ENCODE measurements at regions not wholly inside any gene's neighbourhood (a gene's known extent, or its start where the extent isn't known, plus 50 kb on each side); places are given as distances from the start of the nearest gene placed in this dataset.

DNA sequence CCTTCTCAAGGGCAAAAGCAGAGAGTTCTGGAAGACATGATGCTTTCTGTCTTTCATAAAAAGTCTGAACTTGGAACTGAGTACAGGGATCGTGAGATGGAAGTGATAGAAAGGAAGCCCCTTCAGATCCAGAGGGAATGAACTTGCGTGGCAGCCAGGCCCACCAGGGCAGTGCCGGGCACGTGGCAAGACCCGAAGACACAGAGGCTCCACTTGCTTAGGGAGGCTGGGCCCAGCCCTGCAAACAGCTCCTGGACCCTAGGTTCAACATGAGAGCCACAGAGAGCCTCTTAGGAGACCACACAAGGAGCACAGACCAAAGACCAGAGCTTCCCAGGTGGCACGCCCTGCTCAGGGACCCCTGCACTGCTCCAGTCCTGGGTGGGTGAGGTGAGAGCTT is 155.4 kb upstream of the SMIM21 start:
- DNase-seq (ENCODE audit: low spot score): no peak

DNA sequence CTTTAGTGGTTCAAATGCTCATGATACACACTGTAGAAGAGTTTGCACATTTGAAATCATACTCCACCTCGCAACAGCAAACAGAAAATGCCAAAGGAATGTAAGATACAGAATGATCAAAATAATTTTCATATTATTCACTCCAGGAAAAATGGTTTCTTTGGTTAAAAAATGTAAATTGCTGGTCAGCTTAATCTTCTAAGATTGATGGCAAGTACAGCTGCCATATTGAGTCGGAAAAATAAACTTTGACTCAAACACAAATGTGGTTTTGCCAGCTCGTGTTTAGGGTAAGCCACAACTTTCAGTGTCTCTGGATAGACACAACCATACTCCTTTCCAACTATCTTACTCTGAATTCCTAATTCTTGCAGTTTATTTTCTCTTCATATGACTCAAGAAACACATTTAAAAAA is 154.9 kb upstream of the SMIM21 start:
- DNase-seq (ENCODE audit: low spot score): no peak

DNA sequence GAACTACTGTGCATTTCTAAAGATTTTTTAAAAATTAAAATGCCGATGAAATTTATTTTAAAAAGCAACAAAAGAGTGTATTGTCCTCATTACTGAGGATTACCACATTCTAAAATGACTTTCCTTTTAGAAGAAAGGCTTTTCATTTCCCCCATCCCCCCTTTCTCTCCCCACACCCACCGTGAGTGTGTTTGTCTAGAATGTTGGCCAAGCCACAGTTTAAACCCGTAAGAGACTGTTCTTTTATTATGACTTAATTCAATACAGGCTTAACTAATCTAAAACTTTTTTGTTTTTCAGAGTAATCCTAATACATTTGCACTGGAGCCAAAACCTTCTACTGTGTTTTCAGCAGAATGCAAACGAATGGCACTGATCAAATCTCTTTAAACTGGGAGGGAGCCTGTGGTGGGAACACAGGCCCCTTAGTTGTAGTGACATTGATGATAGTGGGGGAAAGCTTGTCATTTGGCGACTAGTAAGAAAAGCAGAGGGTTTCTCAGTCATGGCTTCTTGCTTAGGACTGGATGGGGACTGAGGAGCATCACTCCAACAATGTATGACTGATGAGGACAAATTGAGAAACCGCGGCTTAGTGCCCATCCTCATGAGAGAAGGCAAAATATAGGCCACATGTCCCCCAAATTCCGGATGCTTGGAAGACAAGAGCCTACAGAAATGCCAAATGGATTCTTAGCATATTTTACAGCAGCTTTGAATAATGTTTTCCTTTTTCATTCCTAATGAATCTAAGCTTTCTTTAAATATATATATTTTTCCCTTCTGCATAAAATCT is 154.0 kb upstream of the SMIM21 start:
- DNase-seq (ENCODE audit: low spot score): no peak

DNA sequence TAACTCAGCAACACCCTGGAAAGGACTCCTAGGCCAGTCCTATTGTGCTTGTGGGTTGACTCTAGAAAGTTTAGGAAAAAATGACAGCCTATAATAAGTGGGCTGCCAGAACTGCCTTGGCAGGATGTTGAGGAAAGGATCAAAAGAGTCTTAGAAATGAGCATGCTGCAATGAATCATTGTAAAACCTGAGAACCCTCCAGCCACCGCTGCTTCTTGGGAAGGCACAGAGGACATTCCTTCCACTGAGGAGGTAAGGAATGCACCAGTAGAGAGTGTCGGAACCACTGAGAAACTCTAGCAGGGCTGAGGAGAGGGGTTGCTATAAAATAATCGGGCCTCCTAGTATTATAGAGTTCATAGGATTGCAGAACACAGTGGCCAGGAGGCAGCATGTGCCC is 146.7 kb upstream of the SMIM21 start:
- no peak for DNase-seq (ENCODE audit: low spot score)

DNA sequence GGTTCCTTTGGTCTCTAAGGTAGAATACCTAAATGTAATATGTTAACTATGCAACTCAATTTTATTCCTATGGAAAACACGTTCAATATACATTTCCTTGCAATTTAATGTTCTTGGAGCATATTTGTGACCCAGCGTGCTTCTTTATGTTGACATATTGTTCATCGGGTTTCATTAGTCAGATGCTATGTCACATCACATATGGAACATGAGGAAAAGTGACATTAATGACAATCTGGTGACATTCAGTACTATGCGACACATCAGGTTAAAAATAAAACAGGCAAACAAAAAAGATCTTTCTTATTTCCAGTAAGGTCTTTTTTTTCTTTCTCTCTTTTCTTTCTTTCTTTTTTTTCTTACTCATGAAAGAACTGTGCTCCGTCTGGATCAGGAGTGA is 135.6 kb upstream of the SMIM21 start:
- DNase-seq (ENCODE audit: low spot score): no peak

DNA sequence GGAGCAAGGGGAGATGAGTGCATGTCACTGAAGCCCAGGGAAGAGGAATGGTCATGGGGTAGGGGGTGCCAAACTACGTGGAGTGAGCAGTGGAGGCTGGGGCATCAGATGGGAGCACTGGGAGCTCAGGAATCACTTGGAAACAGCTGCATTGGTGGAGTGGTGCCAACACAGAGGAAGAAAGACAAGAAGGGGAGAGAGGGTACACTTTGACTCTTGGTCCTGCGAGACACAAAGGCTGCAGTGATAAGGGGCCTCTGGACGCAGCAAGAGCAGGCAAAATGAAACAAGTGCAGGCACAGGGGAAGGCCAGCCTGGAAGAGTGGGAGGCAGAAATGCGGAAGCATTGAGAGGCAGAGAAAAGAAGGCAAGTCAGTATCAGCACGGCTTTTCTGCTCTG is 134.7 kb upstream of the SMIM21 start:
- no peak for DNase-seq (ENCODE audit: low spot score)

DNA sequence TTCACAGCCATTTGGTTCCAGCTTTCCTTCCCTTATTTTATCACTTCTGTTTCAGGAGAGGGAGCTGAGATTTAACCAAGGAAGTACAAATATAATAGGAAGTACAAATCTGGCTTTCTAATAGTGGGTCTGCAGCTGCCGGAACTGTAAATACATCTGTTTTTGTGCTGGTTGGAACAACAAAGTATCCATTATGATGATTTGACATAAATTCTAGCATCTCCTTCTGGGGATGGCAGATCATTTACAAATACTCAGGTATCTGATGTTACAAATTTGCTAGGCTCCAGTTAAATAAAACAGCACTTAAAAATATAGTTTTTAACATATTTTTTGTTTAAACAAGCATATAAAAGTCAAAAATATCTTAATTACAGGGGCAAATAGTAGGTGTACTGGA is 131.3 kb upstream of the SMIM21 start:
- no peak for DNase-seq (ENCODE audit: low spot score)

DNA sequence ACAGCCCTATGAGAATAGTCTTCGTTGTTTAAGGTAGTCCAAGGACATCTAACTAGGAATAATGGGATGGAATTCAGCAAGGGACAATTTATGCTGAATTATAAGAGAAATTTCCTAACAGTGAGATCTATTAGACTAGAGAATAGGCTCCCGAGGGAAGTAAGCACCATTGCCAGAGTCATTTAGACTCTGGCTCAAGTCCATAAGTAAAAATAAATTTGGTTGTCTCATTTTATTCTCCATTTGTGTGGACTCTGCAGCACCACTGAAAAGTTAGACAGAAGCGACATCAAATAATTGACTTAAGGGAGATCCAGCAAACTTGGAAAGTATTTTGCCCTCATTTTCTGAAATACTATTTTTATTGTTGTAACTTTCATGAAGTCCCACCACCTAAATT is 129.3 kb upstream of the SMIM21 start:
- DNase-seq (ENCODE audit: low spot score): no peak

DNA sequence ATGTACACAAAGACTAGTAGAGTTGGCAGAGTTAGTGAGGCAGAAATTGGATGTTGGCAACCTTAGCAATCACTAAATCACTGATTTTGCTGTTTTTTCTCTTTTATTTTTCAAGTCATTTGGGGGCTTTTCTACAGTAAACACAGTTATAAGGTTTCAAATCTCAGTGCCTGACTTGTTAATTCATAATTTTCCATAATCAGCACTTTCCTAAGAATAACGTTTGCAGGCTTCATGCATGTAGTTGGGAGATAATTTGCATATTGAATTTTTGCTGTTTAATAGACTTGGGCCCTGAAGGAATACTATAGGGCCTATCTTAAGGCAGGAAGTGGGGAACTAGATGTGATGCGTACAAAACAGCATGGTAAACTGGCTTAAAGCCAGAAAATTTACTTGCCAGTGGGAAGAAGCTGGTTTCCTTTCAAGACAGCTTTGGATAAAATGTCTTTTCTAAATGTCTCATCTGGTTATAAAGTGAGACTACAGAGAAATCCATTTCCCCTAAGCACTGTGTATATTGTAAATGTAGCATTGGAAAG is 127.2 kb upstream of the SMIM21 start:
- no peak for DNase-seq (ENCODE audit: low spot score)

DNA sequence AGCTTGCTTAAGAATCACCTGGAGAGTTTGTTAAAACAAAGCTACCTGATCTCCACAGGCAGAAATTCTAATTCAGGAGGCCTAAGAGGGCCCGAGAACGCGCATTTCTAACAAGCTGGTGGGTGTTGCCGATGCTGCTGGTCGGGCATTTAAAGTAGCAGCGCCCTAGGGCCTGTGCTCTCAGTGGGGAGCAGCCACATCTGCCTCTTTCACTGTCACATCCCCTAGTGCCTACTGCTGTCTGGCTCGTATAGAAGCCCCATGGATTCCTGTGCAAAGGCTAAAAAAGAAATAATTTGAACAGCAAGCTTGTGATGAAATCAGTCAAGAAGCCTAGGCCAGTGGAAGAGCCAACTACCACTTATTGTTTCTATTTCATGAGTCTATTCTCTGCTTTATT is 126.7 kb upstream of the SMIM21 start:
- no peak for DNase-seq (ENCODE audit: low spot score)

DNA sequence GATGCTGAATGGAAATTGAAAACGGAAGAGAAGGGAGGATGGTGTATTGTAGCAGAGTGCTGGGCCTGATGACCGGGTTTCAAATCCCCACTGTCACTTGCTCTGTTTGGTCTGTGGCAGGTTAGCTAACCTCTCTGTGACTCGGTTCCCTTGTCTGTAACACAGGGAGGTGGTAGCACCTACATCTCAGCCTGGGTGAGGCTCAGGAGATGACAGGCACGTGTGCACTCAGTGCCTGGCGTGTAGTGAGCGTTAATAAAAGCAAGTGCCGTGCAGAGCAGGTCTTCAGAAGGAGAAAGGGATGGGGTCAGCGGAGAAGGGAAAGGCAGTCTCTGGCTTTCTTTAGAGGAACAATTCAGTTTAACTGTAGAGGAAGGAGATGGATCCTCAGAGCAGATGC is 125.5 kb upstream of the SMIM21 start:
- DNase-seq (ENCODE audit: low spot score): no peak

DNA sequence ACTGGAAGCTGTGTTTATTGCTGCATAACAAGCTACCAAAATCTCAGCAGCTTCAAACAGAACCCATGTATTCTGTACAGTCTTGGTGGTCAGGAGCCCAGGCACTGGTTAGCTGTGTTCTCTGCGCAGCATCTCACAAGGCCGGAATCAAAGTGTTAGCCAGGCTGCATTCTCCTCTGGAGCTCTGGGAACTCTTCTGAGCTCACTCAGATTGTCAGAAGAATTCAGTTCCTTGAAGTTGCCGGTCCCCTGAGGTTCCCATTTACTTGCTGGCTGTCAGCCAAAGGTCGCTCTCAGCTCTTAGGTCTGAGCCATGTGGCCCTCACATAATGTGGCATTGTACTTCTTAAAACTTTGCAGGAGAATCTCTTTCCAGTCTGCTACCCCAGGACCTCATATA is 123.6 kb upstream of the SMIM21 start:
- no peak for DNase-seq (ENCODE audit: low spot score)

DNA sequence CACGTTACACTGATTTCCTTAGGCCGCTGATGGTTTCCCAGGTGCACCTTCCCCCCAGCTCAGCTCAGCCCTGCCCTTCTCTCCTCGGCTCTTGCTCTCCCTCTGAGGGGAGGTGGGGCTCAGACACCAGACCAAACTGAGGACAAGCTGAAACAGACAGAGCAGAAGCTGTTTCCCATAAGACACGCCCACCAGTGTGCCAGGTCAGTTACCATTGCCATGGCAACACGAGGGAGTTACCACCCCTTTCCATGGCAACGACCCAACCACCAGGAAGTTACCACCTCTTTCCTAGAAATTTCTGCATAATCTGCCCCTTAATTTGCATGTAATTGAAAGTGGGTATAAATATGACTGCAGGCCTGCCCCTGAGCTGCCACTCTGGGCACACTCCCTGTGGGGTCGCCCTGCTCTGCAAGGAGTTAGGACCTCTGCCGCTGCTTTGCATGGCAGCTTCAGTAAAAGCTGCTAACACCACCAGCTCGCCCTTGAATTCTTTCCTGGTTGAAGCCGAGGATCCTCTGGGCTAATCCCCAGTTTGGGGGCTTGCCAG is 120.9 kb upstream of the SMIM21 start:
- DNase-seq (ENCODE audit: low spot score): no peak

DNA sequence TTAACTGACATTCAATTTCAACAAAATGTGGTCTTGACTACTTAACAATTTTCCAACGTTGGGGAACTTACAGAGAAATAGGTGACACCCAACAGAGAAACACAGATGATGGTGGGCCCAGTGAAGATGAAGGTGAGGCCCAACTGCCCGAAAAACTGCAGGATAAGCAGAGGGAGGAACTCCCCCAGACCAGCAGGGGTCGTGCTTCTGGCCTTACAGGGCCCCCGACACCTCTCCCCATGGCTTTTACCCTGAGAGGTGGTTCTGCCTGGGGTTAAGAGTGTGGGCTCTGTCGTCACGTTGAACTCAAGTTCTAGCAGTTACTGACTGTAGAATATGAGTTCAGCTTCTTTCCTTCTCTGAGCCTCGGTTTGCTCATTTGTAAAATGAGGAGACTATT is 119.5 kb upstream of the SMIM21 start:
- no peak for DNase-seq (ENCODE audit: low spot score)

DNA sequence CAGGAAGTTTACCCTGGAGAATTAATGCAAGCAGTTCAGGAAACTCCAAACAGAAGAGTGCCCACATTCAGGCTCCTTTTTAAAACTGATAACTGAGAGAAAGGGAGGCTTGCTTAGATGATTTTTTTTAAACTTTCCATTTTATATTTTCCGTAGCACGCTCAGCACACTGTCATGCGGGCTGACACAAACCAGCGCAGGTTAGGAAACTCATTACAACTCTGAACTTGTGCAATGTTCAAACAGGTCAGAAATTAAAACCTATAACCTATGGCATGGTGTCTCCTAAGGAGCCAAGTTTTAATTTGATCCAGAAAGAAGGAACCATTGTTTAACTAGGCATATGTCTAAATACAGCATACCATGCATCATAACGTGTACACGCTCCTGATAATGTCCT is 117.7 kb upstream of the SMIM21 start:
- no peak for DNase-seq (ENCODE audit: low spot score)

DNA sequence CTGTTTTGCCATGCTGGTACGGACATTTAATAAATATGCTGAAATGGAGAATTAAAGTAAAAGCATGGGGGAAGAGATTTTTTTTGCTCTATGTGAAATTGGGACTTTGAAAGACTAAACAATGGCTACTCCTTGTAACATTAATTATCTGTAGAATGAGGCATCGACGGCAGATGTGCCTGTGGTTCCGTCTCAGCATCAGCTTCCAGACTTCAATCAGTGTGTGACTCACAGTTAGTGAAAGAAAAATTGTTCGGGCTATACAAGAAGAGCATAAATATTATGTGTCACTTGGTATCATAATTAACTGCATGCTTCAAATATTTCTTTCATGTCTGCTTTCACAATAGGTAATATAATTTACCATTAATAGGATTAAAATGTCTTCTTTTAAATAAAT is 117.0 kb upstream of the SMIM21 start:
- DNase-seq (ENCODE audit: low spot score): no peak

DNA sequence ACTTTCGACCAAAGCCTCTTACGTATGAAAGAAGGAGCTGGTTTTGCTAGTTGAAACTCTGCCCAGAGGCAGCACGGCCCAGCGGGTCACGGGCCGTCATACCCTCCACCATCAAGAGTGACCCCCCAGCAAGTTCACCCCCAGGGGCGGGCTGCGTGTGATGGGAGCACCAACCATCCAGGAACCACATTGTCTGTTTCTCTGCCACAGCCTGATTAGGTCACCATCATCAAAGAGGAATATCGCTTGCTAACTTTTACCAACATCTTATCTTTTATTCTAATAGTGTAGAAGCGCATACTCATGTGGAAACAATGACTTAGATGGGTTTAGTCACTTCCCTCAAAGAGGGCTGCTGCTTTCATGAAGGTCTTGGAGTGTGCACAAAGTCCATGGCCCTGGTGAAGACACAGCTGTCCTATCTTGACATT is 116.6 kb upstream of the SMIM21 start:
- DNase-seq (ENCODE audit: low spot score): no peak

DNA sequence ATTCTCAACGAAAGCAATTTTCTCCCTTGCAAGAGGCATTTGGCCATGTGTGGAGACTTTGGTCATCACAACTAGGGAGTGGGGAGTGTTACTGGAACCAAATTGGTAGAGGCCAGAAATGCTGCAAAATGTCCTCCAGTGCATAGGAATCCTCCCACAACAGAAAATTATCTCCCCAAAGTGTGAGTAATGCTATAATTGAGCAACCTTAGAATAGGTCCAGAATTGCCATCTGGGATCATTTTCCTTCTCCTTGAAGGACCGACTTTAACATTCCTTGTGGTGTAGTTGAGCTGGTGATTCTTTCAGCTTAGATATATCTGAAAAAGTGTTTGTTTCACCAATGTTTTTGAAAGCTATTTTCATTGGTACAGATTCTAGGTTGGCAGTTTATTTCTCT is 111.2 kb upstream of the SMIM21 start:
- no peak for DNase-seq (ENCODE audit: low spot score)

DNA sequence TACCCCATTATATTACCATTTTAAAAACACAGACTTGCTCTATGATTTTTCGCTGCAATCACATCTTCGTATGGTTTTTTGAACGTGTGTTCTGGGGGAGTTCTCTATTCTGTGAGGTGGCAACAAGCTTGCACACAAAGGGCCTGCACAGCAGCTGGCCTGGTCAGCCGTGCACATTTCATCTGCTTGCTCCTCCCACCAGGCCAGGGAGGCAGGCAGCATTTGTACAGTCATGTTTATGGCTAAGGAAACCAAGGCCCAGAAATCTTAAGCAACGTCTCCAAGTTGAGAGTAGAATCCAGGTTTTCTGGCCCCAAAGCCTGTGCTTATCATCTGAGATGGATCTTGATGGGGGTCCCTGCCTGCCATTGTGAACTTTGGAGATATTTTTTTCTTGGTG is 106.4 kb upstream of the SMIM21 start:
- no peak for DNase-seq (ENCODE audit: low spot score)

DNA sequence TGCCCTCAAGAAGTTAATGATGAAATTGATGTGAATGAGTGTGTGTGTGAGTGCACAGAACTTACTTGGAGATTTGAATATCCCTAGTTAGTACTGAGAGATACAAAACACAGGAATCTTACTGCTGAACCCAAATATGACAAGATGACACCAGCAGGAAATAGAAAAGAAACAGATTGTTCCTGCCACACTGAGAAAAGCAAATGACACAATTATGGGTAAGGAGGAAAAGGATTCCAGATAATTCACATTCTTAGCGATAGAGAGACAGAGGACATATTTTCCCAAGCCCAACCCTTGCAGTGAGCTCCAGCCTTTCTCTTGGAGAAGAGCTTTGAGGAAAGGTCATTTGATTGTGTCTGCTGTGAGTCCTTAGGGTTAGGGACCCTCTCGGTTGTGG is 105.7 kb upstream of the SMIM21 start:
- DNase-seq (ENCODE audit: low spot score): no peak

DNA sequence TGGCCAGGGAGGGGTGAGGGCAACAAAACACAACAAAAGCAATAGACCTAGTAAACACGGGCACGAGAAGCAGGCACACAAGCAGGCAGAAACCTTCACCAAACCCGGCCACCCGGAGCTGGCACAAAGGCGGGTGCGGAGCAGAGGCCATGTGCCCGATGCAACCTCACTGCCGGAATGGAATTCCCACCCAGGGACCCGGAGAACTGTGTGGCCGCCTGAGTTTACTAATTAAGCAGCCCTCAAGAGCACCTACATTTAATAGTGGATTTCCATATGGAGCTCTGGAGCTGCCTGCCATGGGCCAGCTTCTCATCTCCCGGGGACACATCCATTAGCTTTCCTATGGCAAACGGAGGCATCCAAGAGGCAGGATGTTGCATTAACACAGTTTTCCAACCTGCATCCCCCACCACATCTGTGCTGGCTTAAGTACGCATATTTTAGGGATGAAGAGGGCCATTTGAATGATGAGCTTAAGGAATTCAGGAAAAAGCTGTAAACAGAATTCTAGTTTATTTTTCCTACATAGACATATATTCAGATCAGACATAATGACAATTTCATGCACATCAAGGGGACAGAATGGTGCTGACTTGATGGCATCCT is 104.5 kb upstream of the SMIM21 start:
- no peak for DNase-seq (ENCODE audit: low spot score)

DNA sequence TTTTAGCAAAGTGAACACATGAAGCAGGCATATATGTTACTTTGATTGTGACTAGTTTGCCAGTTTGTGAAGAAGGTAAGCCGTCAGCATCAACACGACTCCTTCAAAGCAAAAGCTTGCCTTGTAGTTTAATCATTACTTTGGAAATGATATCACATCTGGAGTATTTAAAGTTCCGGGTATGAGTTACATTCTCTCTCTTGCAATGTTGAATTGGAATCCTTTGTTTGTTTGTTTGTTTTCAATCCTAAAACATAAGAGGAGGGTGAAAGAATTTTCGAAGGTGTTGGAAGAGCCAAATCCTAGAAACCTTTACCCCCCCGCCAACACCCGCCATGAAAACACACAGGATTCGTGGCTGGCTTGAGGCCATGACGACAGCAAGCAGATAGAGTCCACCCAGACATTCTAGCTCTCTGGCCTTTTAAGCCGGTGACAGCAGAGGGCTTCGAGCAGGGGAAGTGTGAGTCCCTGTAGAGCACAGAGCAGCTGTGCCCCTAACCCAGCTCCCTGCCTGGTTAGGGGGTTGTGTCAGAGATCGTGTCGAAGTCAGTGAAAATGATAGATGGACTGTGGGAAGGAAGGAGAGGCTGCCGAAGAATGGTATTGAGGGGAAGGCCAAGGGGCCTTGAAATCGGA is 103.8 kb upstream of the SMIM21 start:
- no peak for DNase-seq (ENCODE audit: low spot score)

Data from CD4-positive, alpha-beta T cell treated with Interleukin-2 at 100 ng/mL for 4 hours (primary cell).